ENCODE measurements at regions not wholly inside any gene's neighbourhood (a gene's known extent, or its start where the extent isn't known, plus 50 kb on each side); places are given as distances from the start of the nearest gene placed in this dataset.

- DNase-seq (ENCODE audit: low spot score): no peak
- ATAC-seq (ENCODE audit: insufficient number of reproducible peaks, low FRiP score, low read depth): no peak
- TF ChIP-seq CTCF (IDR thresholded peaks at IDR 0.05): no peak
- no peaks in the 10 kb centered on the region for H3K4me1 ChIP-seq (ENCODE audit: control insufficient read depth in 1 of 2, low read depth in 2 of 2)
- H3K4me3 ChIP-seq: no peak overlapping the region
- H3K27ac ChIP-seq: no peak overlapping the region
- no peaks in the 10 kb centered on the region for H3K36me3 ChIP-seq
- no peaks in the 10 kb centered on the region for H3K9me3 ChIP-seq
- no peaks in the 10 kb centered on the region for H3K27me3 ChIP-seq (replicated peaks; ENCODE audit: insufficient read depth)
Measured at GRCh38 chr4:140213749-140214148, 59.8 kb upstream of the MAML3 start.

- Histone ChIP-seq H3K4me3 (no peak overlapping the region), H3K4me1 (ENCODE audit: control insufficient read depth in 1 of 2, low read depth in 2 of 2) (no peaks in the 10 kb centered on the region), H3K27me3 (replicated peaks; ENCODE audit: insufficient read depth) (no peaks in the 10 kb centered on the region), H3K36me3 (no peaks in the 10 kb centered on the region), H3K27ac (no peak overlapping the region), H3K9me3 (no peaks in the 10 kb centered on the region)
- DNase-seq (ENCODE audit: low spot score): no peak
- ATAC-seq (ENCODE audit: insufficient number of reproducible peaks, low FRiP score, low read depth): no peak
- no peak for TF ChIP-seq CTCF (IDR thresholded peaks at IDR 0.05)
Measured at GRCh38 chr4:140213116-140213515, 59.1 kb upstream of the MAML3 start.

GRCh38 chr4:140212646-140213045, 58.7 kb upstream of the MAML3 start:
- H3K36me3 ChIP-seq: no peaks in the 10 kb centered on the region
- H3K27ac ChIP-seq: no peak overlapping the region
- no peaks in the 10 kb centered on the region for H3K27me3 ChIP-seq (replicated peaks; ENCODE audit: insufficient read depth)
- no peaks in the 10 kb centered on the region for H3K9me3 ChIP-seq
- H3K4me3 ChIP-seq: no peak overlapping the region
- TF ChIP-seq CTCF (IDR thresholded peaks at IDR 0.05): no peak
- DNase-seq (ENCODE audit: low spot score) (no peak), ATAC-seq (ENCODE audit: insufficient number of reproducible peaks, low FRiP score, low read depth) (no peak)
- no peaks in the 10 kb centered on the region for H3K4me1 ChIP-seq (ENCODE audit: control insufficient read depth in 1 of 2, low read depth in 2 of 2)

- Histone ChIP-seq H3K9me3 (no peaks in the 10 kb centered on the region), H3K27me3 (replicated peaks; ENCODE audit: insufficient read depth) (no peaks in the 10 kb centered on the region), H3K4me1 (ENCODE audit: control insufficient read depth in 1 of 2, low read depth in 2 of 2) (no peaks in the 10 kb centered on the region), H3K27ac (no peak overlapping the region), H3K4me3 (no peak overlapping the region), H3K36me3 (no peaks in the 10 kb centered on the region)
- no peak for DNase-seq (ENCODE audit: low spot score)
- no peak for TF ChIP-seq CTCF (IDR thresholded peaks at IDR 0.05)
- no peak for ATAC-seq (ENCODE audit: insufficient number of reproducible peaks, low FRiP score, low read depth)
Measured at GRCh38 chr4:140212194-140212593, 58.2 kb upstream of the MAML3 start.

GRCh38 chr4:140211693-140212092, 57.7 kb upstream of the MAML3 start:
- Histone ChIP-seq H3K4me3 (no peak overlapping the region), H3K27me3 (replicated peaks; ENCODE audit: insufficient read depth) (no peaks in the 10 kb centered on the region), H3K36me3 (no peaks in the 10 kb centered on the region), H3K9me3 (no peaks in the 10 kb centered on the region), H3K4me1 (ENCODE audit: control insufficient read depth in 1 of 2, low read depth in 2 of 2) (no peaks in the 10 kb centered on the region), H3K27ac (no peak overlapping the region)
- ATAC-seq (ENCODE audit: insufficient number of reproducible peaks, low FRiP score, low read depth): no peak
- TF ChIP-seq CTCF (IDR thresholded peaks at IDR 0.05): no peak
- DNase-seq (ENCODE audit: low spot score): no peak
